Liver (tissue), 7 donors: ENCODE measurements at regions not wholly inside any gene's neighbourhood (a gene's known extent, or its start where the extent isn't known, plus 50 kb on each side); places are given as distances from the start of the nearest gene placed in this dataset.

Experiments
- DNase-seq: peaks from one replicate; pipeline ENCODE4 v3.0.0-alpha.2; 2017; ENCODE audit warnings: low spot score
- H3K27ac ChIP-seq, 2 donors: one replicate each; pipeline ENCODE4 v1.7.0; 2013; ENCODE audit warnings: inconsistent platforms in 2 of 2, low read length in 2 of 2, control low read depth in 1 of 2, low read depth in 1 of 2, mild to moderate bottlenecking in 1 of 2
- H3K27me3 ChIP-seq, 4 donors: one replicate each; pipeline versions ENCODE4 v1.6.1 to v1.7.0; 2013; ENCODE audit warnings: low read length in 3 of 4, inconsistent platforms in 1 of 4, mild to moderate bottlenecking in 1 of 4, moderate library complexity in 1 of 4; ENCODE audit not compliant: control insufficient read depth in 4 of 4, insufficient read depth in 4 of 4
- H3K36me3 ChIP-seq, 4 donors: one replicate each; pipeline versions ENCODE4 v1.6.1 to v1.7.0; 2013; ENCODE audit warnings: low read length in 3 of 4, mild to moderate bottlenecking in 3 of 4, low read depth in 1 of 4, moderate library complexity in 1 of 4; ENCODE audit not compliant: control insufficient read depth in 4 of 4, insufficient read depth in 3 of 4
- H3K4me1 ChIP-seq, 4 donors: one replicate each; pipeline versions ENCODE4 v1.6.1 to v1.7.0; 2013; ENCODE audit warnings: low read length in 3 of 4, mild to moderate bottlenecking in 3 of 4, moderate library complexity in 1 of 4; ENCODE audit not compliant: control insufficient read depth in 4 of 4, insufficient read depth in 4 of 4
- H3K4me3 ChIP-seq, 3 donors: one replicate each; pipeline versions ENCODE4 v1.6.1 to v1.7.0; 2013; ENCODE audit warnings: low read length in 3 of 3, control low read depth in 1 of 3, low read depth in 1 of 3, mild to moderate bottlenecking in 1 of 3
- H3K9ac ChIP-seq, 2 donors: one replicate each; pipeline ENCODE4 v1.7.0; 2013; ENCODE audit warnings: low read length in 2 of 2, mild to moderate bottlenecking in 2 of 2, moderate library complexity in 2 of 2, control low read depth in 1 of 2, low read depth in 1 of 2
- H3K9me3 ChIP-seq, 4 donors: one replicate each; pipeline versions ENCODE4 v1.6.1 to v1.7.0; 2013; ENCODE audit warnings: low read length in 3 of 4; ENCODE audit not compliant: control insufficient read depth in 4 of 4
- EGR1 ChIP-seq, 2 donors: IDR thresholded peaks; 2 replicates each; pipeline ENCODE4 v1.6.1; 2016 to 2018; ENCODE audit warnings: antibody characterized with exemption in 2 of 2, low read depth in 2 of 2
- FOXA1 ChIP-seq: IDR thresholded peaks from 2 replicates; pipeline ENCODE4 v1.6.1; 2016; ENCODE audit warnings: antibody characterized with exemption
- FOXA2 ChIP-seq: IDR thresholded peaks from 2 replicates; pipeline ENCODE4 v1.6.1; 2016; ENCODE audit warnings: antibody characterized with exemption
- HNF4G ChIP-seq: IDR thresholded peaks from 2 replicates; pipeline ENCODE4 v1.6.1; 2016; ENCODE audit warnings: antibody characterized with exemption
- JUND ChIP-seq, 2 donors: IDR thresholded peaks; 2 replicates each; pipeline ENCODE4 v1.6.1; 2016; ENCODE audit warnings: antibody characterized with exemption in 2 of 2
- RXRA ChIP-seq, 2 donors: IDR thresholded peaks; 2 replicates each; pipeline ENCODE4 v1.6.1; 2017 to 2018; ENCODE audit warnings: antibody characterized with exemption in 2 of 2, mild to moderate bottlenecking in 1 of 2
- TAF1 ChIP-seq: conservative IDR thresholded peaks from 2 replicates; pipeline ENCODE4 v1.6.1; 2016; ENCODE audit warnings: antibody characterized with exemption, mild to moderate bottlenecking
- YY1 ChIP-seq: IDR thresholded peaks from 2 replicates; pipeline ENCODE4 v1.6.1; 2016; ENCODE audit warnings: antibody characterized with exemption, mild to moderate bottlenecking
- WGBS: extraction: QIAGEN DNeasy Blood & Tissue Kit; methylation state at CpG from one replicate; pipeline ENCODE4 v1.1.7; 2013; 5-methylcytosine and 5-hydroxymethylcytosine counted together
- TF ChIP-seq, protein P1 (sequence below): IDR thresholded peaks from 2 replicates; pipeline ENCODE4 v1.6.1; 2016; ENCODE audit warnings: antibody characterized with exemption
- donor health status: healthy.
- donor health status: healthy.
- donor health status: healthy.
- donor health status: healthy.

DNA sequence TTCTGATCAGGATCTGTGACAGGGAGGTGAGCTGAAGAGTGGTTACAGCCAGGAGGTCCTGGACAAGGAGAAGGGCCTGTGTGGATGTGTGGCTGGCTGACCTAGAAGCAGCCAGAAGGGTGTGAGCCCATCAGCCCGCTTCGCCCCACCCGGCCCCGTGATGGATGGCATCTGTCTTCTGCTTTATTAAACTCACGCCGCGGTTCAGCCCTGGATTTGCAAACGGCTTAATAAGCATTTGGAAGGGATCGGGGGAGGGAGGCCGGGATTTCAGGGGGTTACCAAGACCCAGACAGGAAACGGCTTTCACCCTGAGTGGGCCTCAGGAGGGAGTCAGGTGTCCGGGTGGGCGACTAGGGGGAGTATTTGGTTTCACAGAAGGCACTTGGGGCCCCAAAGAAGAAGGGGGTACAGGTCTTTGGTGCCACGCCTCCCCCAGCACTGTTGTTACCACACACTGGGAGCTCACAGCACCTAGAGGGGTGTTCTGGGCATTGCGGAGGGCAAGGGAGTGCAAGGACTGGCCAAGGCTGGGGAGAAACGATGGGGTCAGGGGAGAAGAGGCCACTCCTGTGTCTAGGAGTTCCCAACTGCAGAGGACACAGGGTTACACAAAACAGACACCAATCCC, 53.8 kb upstream of the FOXP4 start:
- no peak overlapping the region for H3K9ac ChIP-seq
- no peaks in the 10 kb centered on the region for H3K36me3 ChIP-seq
- 66% methylated on average over 16 of the region's 16 CpGs for WGBS
- no peaks in the 10 kb centered on the region for H3K27me3 ChIP-seq
- TF ChIP-seq YY1 (no peak), JUND (IDR thresholded peaks at IDR 0.05) (no peak), HNF4G (no peak)
- DNase-seq: no peak
- H3K4me3 ChIP-seq: no peak overlapping the region
- no peak overlapping the region for H3K27ac ChIP-seq
- no peaks in the 10 kb centered on the region for H3K4me1 ChIP-seq
- H3K9me3 ChIP-seq: no peaks in the 10 kb centered on the region

DNA sequence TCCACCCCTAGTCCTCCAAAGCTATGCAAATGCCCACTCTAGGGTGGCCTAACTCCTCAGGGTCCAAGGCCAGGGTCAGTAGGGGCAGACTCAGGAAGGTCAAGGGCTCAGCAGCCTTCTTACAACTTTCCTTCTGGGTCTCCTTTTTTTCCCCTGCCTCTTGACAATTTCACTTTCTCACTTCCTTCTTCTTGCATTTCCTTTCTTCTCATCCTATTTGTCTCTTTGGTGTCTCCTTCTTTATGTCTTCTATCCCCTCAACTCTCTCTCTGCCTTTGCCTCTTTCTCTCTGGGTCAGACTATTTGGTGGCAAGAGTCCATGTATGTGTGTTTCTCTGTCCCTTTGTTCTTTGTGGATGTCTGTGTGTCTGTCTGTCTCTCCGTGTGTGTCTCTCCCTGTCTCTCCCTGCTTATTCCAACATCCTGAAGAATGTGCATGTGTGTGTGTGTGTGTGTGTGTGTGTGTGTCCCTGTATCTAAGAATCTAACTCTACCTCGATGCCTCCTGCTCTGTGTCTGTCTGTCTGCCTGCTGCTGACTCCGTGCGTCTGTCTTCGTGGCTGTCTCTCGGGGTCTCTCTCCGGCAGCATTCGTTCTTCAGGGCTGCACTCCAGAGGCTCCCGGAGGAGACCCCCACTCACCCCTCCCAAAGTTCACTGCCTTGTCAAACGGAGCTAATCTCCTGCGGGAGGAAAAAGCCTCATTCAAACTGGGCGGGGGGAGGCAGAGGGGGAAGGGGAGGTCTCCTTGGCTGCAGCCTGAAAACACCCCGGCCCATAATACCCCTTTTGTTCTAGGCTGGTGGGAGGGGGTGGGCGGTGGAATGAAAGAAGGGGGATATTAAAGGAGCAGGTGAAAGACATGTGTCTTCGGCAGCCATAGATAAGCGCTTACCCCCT, 51.7 kb upstream of the FOXP4 start:
- WGBS: 45% methylated on average over 16 of the region's 16 CpGs
- no peak for DNase-seq
- TF ChIP-seq TAF1: no peak
- no peak for TF ChIP-seq FOXA1
- TF ChIP-seq, protein P1, sequence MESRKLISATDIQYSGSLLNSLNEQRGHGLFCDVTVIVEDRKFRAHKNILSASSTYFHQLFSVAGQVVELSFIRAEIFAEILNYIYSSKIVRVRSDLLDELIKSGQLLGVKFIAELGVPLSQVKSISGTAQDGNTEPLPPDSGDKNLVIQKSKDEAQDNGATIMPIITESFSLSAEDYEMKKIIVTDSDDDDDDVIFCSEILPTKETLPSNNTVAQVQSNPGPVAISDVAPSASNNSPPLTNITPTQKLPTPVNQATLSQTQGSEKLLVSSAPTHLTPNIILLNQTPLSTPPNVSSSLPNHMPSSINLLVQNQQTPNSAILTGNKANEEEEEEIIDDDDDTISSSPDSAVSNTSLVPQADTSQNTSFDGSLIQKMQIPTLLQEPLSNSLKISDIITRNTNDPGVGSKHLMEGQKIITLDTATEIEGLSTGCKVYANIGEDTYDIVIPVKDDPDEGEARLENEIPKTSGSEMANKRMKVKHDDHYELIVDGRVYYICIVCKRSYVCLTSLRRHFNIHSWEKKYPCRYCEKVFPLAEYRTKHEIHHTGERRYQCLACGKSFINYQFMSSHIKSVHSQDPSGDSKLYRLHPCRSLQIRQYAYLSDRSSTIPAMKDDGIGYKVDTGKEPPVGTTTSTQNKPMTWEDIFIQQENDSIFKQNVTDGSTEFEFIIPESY: no peak
- no peak for TF ChIP-seq HNF4G
- TF ChIP-seq RXRA (IDR thresholded peaks at IDR 0.05): no peak
- no peak for TF ChIP-seq EGR1 (IDR thresholded peaks at IDR 0.05; ENCODE audit: low read depth in 2 of 2)
- TF ChIP-seq FOXA2: no peak

More for the DNA sequence above, 51.7 kb upstream of the FOXP4 start:
- Histone ChIP-seq H3K36me3 (no peaks in the 10 kb centered on the region), H3K4me3 (no peak overlapping the region), H3K9ac (no peak overlapping the region), H3K4me1 (no peaks in the 10 kb centered on the region), H3K9me3 (no peaks in the 10 kb centered on the region), H3K27me3 (no peaks in the 10 kb centered on the region), H3K27ac (no peak overlapping the region)
